ENCODE measurements at regions not wholly inside any gene's neighbourhood (a gene's known extent, or its start where the extent isn't known, plus 50 kb on each side); places are given as distances from the start of the nearest gene placed in this dataset.

DNA sequence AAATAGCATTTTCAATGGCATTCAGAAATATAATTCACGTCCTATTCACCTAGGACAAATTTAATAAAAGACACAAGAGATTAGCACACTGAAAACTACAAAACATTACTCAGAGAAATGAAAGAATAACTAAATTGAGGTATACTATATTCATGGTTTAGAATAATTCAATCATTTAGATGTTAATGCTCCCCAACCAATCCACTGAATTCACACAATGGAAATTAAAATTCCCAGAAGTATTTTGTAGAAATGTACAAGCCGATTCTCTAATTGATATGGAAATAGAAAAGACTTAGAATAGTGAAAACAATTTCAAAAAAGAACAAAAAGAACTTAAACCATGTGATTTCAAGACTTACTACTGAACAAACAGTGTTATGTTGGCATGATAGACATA lies 212.2 kb downstream of the ZEB2 start:
- TF ChIP-seq CTCF (IDR thresholded peaks at IDR 0.05) (no peak), POLR2A (IDR thresholded peaks at IDR 0.05) (no peak), POLR2AphosphoS5 (IDR thresholded peaks at IDR 0.05) (no peak)
